Inflammatory macrophage (primary cell): ENCODE measurements at regions not wholly inside any gene's neighbourhood (a gene's known extent, or its start where the extent isn't known, plus 50 kb on each side); places are given as distances from the start of the nearest gene placed in this dataset.

Source experiments
- DNase-seq, 2 donors: peaks; one replicate each; pipeline ENCODE4 v3.0.0-alpha.2; 2020 to 2022

GRCh38 chr2:238963161-238963970 is 115.5 kb downstream of the TWIST2 start:
- no peak for DNase-seq

GRCh38 chr2:238963971-238964328 is 116.1 kb downstream of the TWIST2 start:
- no peak for DNase-seq

GRCh38 chr2:238964544-238965067 is 116.7 kb downstream of the TWIST2 start:
- DNase-seq: no peak

GRCh38 chr2:238965371-238966071 is 117.6 kb downstream of the TWIST2 start:
- DNase-seq: no peak

- DNase-seq: no peak
Measured at GRCh38 chr2:238966072-238966937, 118.4 kb downstream of the TWIST2 start.

GRCh38 chr2:238967031-238967977 is 119.4 kb downstream of the TWIST2 start:
- no peak for DNase-seq

GRCh38 chr2:238967978-238968360 is 120.1 kb downstream of the TWIST2 start:
- no peak for DNase-seq

- DNase-seq: no peak
Measured at GRCh38 chr2:238968616-238969384, 120.9 kb downstream of the TWIST2 start.

- no peak for DNase-seq
Measured at GRCh38 chr2:238969857-238970256, 122.0 kb downstream of the TWIST2 start.

- peak; percentile 36 to 63 for DNase-seq
Measured at GRCh38 chr2:238970553-238971081, 122.7 kb downstream of the TWIST2 start.

- no peak for DNase-seq
Measured at GRCh38 chr2:238971318-238972145, 123.6 kb downstream of the TWIST2 start.

GRCh38 chr2:238972146-238972445 is 124.2 kb downstream of the TWIST2 start:
- DNase-seq: no peak

GRCh38 chr2:238973038-238973739 is 125.3 kb downstream of the TWIST2 start:
- DNase-seq: no peak

- DNase-seq: no peak
Measured at GRCh38 chr2:238974081-238974480, 126.2 kb downstream of the TWIST2 start.

- DNase-seq: no peak
Measured at GRCh38 chr2:238974501-238975166, 126.7 kb downstream of the TWIST2 start.

- DNase-seq: no peak
Measured at GRCh38 chr2:238975408-238975807, 127.5 kb downstream of the TWIST2 start.

- DNase-seq: no peak
Measured at GRCh38 chr2:238978497-238978896, 130.6 kb downstream of the TWIST2 start.

GRCh38 chr2:238979636-238980035 is 131.8 kb downstream of the TWIST2 start:
- DNase-seq: no peak
